Epithelial cell of esophagus (primary cell): ENCODE measurements at regions not wholly inside any gene's neighbourhood (a gene's known extent, or its start where the extent isn't known, plus 50 kb on each side); places are given as distances from the start of the nearest gene placed in this dataset.

ENCODE experiments used
- DNase-seq: peaks from one replicate; pipeline ENCODE4 v3.0.0; 2010; ENCODE audit warnings: low read depth
- H3K4me3 ChIP-seq: 2 replicates; pipeline ENCODE4 v1.5.1; 2011; ENCODE audit warnings: mild to moderate bottlenecking, low read length, control low read depth
- TF ChIP-seq, protein P1 (sequence below): IDR thresholded peaks from 2 replicates; pipeline ENCODE4 v1.5.1; 2011; ENCODE audit warnings: low read depth, mild to moderate bottlenecking, low read length, control low read depth, inconsistent platforms; ENCODE audit not compliant: insufficient read depth; ENCODE audit errors: missing control alignments

DNA sequence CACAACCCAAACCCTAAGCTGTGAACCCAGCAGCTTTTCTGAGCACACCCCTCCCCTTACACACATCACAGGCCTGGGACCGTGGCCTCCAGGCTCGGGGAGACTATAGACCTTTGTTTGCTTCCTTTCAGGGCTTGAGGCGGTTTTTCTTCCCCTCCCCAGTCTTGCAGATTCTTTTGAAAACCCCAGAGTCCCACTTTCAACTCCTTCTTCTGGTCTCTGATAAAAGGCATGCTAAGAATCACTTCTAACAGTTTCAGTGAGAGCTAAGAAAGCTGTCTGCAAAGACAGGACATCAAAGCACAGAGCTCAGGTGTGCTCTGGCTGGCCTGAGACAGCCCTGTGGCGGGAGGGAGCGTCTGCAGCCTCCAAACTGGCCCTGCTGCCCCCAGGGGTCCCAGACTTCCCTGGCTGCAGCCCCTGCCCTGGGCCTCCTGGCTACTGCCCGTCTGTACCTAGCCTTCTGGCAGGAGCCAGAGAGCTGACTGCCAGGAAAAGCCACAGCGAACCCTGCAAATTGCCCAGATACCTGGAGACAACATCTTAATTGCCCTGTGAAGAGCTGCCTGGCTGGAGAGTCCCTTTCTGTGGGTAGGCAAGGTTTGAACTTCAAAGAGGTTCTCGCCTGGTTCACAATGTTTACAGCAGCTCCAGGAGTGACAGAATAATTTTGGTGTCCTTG is 138.9 kb downstream of the GADD45G start:
- TF ChIP-seq, protein P1, sequence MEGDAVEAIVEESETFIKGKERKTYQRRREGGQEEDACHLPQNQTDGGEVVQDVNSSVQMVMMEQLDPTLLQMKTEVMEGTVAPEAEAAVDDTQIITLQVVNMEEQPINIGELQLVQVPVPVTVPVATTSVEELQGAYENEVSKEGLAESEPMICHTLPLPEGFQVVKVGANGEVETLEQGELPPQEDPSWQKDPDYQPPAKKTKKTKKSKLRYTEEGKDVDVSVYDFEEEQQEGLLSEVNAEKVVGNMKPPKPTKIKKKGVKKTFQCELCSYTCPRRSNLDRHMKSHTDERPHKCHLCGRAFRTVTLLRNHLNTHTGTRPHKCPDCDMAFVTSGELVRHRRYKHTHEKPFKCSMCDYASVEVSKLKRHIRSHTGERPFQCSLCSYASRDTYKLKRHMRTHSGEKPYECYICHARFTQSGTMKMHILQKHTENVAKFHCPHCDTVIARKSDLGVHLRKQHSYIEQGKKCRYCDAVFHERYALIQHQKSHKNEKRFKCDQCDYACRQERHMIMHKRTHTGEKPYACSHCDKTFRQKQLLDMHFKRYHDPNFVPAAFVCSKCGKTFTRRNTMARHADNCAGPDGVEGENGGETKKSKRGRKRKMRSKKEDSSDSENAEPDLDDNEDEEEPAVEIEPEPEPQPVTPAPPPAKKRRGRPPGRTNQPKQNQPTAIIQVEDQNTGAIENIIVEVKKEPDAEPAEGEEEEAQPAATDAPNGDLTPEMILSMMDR, result no peak
- DNase-seq, result no peak
- no peak overlapping the region for H3K4me3 ChIP-seq

DNA sequence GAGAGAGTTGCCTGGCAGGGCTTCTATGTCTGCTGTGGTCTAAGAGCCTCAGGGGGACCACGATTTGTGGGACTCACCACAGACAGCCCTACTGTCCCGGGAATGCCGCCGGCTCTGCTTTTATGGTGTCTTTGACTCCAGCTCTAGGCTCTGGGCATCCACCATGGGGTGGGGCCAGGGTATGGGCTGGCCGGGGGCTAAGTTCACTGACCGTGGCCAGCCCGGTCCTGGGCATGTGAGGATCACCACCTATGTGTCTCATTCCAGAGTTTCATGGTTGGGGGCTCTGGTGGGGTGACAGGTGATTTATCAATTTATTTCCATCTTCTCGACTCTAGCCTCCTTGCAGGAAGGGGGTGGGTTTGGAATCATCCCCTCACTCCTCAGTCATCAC is 139.4 kb downstream of the GADD45G start:
- no peak overlapping the region for H3K4me3 ChIP-seq
- TF ChIP-seq, protein P1, result no peak
- DNase-seq, result no peak

DNA sequence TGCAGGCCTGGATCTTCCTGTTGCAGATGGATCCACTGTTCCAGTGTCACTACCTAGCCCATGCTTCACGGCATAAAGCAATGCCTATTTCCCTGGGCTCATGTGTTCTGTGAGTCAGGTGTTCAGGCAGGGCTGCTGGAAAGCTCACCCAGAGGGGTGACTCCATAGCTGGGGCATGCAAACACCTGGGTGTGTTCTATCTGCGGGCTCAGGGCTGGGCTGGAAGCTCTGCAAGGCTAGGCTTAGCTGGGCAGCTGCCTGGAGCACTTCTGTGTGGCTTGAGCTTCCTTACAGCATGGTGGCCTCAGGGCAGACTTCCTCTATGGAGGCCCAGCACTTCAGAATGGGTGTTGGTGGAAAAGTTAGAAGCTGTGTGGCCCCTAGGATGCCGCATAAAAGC is 139.9 kb downstream of the GADD45G start:
- TF ChIP-seq, protein P1, result no peak
- H3K4me3 ChIP-seq, result no peak overlapping the region
- DNase-seq, result peak; percentile 62

DNA sequence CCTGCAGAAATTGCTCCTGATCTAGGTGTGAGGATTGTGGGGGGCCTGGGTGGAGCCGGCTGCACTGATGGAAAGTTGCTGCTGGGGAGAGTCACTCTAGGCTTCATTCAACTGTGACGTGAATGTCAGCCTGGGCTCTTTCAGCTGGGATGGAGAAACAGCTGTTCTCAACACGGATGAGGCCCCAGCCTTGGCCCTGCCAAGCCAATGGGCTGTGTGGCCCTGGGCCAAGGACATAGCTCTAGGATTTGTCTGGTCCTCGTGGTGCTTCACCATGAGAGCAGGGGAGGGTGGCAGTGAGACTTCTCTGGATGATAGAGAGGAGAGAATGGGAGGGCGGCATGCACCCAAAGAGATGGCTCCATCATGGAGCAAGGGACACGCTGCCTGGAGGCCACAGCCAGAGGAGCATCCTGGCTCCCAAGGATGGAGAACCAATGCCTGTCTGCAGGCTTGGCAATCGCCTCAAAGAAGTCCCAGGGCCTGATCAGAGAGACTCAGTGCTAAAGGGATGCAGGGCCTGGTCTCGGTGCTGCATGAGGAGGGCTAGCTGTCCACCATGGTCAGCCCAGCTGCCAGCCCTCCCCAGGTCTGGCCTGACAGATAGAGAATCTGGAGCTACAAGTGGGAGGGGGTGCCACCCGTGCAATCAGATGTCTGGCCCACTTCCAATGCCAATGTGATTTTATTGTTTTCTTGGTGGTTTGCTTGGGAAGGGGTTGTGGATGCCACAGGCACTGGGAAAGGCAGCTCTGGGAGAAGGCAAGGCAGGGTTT is 141.0 kb downstream of the GADD45G start:
- TF ChIP-seq, protein P1, result no peak
- no peak for DNase-seq
- H3K4me3 ChIP-seq, result no peak overlapping the region

DNA sequence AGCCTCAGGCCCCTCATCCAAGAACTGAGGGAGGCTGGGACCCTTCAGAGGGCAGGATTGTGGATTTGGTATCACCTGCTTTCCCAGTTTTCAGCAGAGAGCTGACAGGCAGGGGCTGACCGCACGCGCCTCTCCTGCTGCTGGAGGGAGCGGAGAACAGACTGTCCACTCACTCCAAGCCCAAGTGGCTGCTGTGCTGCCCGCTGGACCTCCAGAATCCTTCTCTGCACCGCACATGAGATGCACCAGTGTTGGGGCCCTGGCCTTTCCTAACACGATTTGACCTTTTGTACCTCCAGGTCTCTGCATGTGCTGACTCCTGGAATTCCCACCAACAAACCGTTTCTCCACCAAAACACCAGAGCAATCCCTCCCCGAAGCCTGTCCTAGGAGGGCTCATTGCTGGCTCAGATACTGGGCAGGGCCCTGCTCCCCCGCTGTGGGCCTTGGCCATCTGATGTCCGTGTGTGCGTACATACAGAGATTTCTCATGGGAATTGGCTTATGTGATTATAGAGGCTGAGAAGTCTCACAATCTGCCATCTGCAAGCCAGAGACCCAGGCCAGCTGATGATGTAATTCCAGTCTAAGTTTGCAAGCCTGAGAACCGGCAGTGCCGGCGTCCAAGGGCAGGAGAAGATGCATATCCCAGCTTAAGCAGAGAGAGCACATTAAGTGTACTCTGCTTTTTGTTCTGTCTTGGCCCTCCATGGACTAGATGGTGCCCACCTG is 141.7 kb downstream of the GADD45G start:
- H3K4me3 ChIP-seq, result no peak overlapping the region
- TF ChIP-seq, protein P1, result no peak
- no peak for DNase-seq

DNA sequence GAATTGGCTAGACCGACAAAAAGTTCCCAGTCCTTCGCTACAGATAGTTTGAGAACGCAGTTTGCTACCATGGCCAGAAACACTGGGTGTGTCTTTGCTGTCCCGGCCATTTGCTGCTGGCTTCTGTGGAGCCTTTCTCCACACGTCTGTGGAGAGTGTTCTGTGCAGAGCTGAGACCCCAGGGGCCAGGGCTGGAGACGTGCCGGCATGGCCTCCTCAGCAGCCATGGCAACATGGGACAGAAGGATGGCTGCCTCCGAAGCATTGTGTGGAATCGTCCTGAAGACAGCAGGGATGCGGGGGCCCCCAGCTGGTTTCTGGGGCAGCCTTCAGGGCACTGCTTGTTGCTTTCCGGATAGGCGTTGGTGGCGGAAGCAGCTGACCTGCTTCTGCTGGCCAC is 142.8 kb downstream of the GADD45G start:
- DNase-seq, result no peak
- TF ChIP-seq, protein P1, result no peak
- H3K4me3 ChIP-seq, result no peak overlapping the region
